GM12878 (cell line): ENCODE measurements at regions not wholly inside any gene's neighbourhood (a gene's known extent, or its start where the extent isn't known, plus 50 kb on each side); places are given as distances from the start of the nearest gene placed in this dataset.

Experiments
- ATAC-seq: fragments of 200-7000 bp; cut with Tn5 transposase; 3 replicates; pipeline ENCODE4 v1.9.1; 2020; ENCODE audit warnings: mild to moderate bottlenecking, moderate library complexity
- BruUV-seq: library from RNA; stranded (reverse); fragments of 400-500 nt; replicated peaks from 2 replicates; lab custom pipeline; 2021; lab: Mats Ljungman, UMichigan
- CTCF ChIA-PET: fragments of 300-600 bp; sonication (Branson Sonifier 250); formaldehyde crosslinking; extraction: SDS; loops from one replicate; lab custom pipeline; 2021; ENCODE audit warnings: inconsistent platforms; lab: Yijun Ruan, JAX
- POLR2A ChIA-PET: fragments of 350-600 bp; formaldehyde crosslinking; extraction: SDS; loops from one replicate; lab custom pipeline; 2021; ENCODE audit warnings: inconsistent platforms; lab: Charles Lee
- RAD21 ChIA-PET: fragments of 300-600 bp; sonication (Branson Sonifier 250); formaldehyde crosslinking; loops from one replicate; lab custom pipeline; 2023; ENCODE audit warnings: antibody characterized with exemption; ENCODE audit not compliant: unreplicated experiment; lab: Charles Lee
- SMC1A ChIA-PET: fragments of 300-600 bp; sonication (Branson Sonifier 250); formaldehyde crosslinking; loops from one replicate; lab custom pipeline; 2023; ENCODE audit not compliant: unreplicated experiment, uncharacterized antibody; lab: Charles Lee
- DNase-seq: peaks from one replicate; pipeline ENCODE4 v3.0.0-alpha.2; 2011; ENCODE audit warnings: low read depth, low spot score
- FAIRE-seq: peaks from 3 replicates; lab custom pipeline; 2011; peaks lifted over from hg19 to GRCh38; lab: Jason Lieb, UNC
- H2AFZ ChIP-seq: 2 replicates; pipeline ENCODE4 v1.6.0; 2011; ENCODE audit warnings: low read depth, low read length, control low read depth; ENCODE audit not compliant: control insufficient read depth
- H3K27ac ChIP-seq: 2 replicates; pipeline ENCODE4 v1.5.1; 2011; ENCODE audit warnings: control low read depth; ENCODE audit not compliant: control insufficient read depth, insufficient read depth
- H3K27me3 ChIP-seq, 2 experiments: replicated peaks in 1 of 2; 2 replicates each; pipeline versions ENCODE4 v1.6.0 to v1.6.1; 2011; ENCODE audit warnings: low read length in 1 of 2; ENCODE audit not compliant: control insufficient read depth in 2 of 2, insufficient read depth in 2 of 2
- H3K36me3 ChIP-seq, 2 experiments: 2 replicates each; pipeline ENCODE4 v1.5.1; 2011; ENCODE audit warnings: low read length in 1 of 2; ENCODE audit not compliant: control insufficient read depth in 2 of 2, insufficient read depth in 2 of 2
- H3K4me1 ChIP-seq: 2 replicates; pipeline ENCODE4 v1.6.1; 2011; ENCODE audit warnings: mild to moderate bottlenecking, low read length, moderate library complexity, mixed read lengths; ENCODE audit not compliant: control insufficient read depth, insufficient read depth
- H3K4me2 ChIP-seq: 2 replicates; pipeline ENCODE4 v1.6.0; 2011; ENCODE audit warnings: control low read depth; ENCODE audit not compliant: control insufficient read depth, insufficient read depth
- H3K4me3 ChIP-seq: fragments of 200-600 bp; sonication (generic); 2 replicates; pipeline ENCODE4 v1.5.1; 2016
- H3K79me2 ChIP-seq: 2 replicates; pipeline ENCODE4 v1.6.0; 2011; ENCODE audit warnings: low read length; ENCODE audit not compliant: control insufficient read depth, insufficient read depth
- H3K9ac ChIP-seq: 2 replicates; pipeline ENCODE4 v1.8.0; 2011; ENCODE audit warnings: low read length, control low read depth, mixed read lengths; ENCODE audit not compliant: control insufficient read depth, insufficient read depth
- H3K9me3 ChIP-seq: replicated peaks from 3 replicates; pipeline ENCODE4 v1.5.1; 2011; ENCODE audit warnings: mild to moderate bottlenecking, low read length; ENCODE audit not compliant: control insufficient read depth, insufficient read depth
- H4K20me1 ChIP-seq: 2 replicates; pipeline ENCODE4 v1.6.0; 2011; ENCODE audit not compliant: control insufficient read depth, insufficient read depth
- EED ChIP-seq: sonication (generic); IDR thresholded peaks from 2 replicates; pipeline ENCODE4 v1.6.1; 2016; ENCODE audit warnings: antibody characterized with exemption, low read depth
- JUND ChIP-seq: IDR thresholded peaks from 2 replicates; pipeline ENCODE4 v1.6.1; 2012; ENCODE audit warnings: low read depth, mild to moderate bottlenecking, low read length, improper control_type of control experiment, moderate library complexity
- PBX3 ChIP-seq: IDR thresholded peaks from 2 replicates; pipeline ENCODE4 v1.6.1; 2011; ENCODE audit warnings: mild to moderate bottlenecking, low read depth, low read length, moderate library complexity; ENCODE audit not compliant: insufficient replicate concordance
- PKNOX1 ChIP-seq: fragments of 450-650 bp; IDR thresholded peaks from 2 replicates; pipeline ENCODE4 v1.6.1; 2016; ENCODE audit warnings: mild to moderate bottlenecking
- POU2F2 ChIP-seq: IDR thresholded peaks from 3 replicates; pipeline ENCODE4 v1.6.1; 2011; ENCODE audit warnings: low read depth, mild to moderate bottlenecking, low read length, borderline replicate concordance
- RCOR1 ChIP-seq: conservative IDR thresholded peaks from 2 replicates; pipeline ENCODE4 v1.6.1; 2012; ENCODE audit warnings: low read depth, low read length, improper control_type of control experiment
- SMC3 ChIP-seq: IDR thresholded peaks from 2 replicates; pipeline ENCODE4 v1.6.1; 2011; ENCODE audit warnings: low read length, improper control_type of control experiment, borderline replicate concordance
- SP1 ChIP-seq: IDR thresholded peaks from one replicate; pipeline ENCODE4 v1.6.1; 2011; ENCODE audit warnings: low read depth, low read length
- SPI1 ChIP-seq: IDR thresholded peaks from 2 replicates; pipeline ENCODE4 v1.6.1; 2011; ENCODE audit warnings: low read depth, mild to moderate bottlenecking, low read length, moderate library complexity, borderline replicate concordance; ENCODE audit not compliant: insufficient read depth
- TCF12 ChIP-seq: IDR thresholded peaks from 2 replicates; pipeline ENCODE4 v1.6.1; 2011; ENCODE audit warnings: low read depth, mild to moderate bottlenecking, low read length
- USF1 ChIP-seq: IDR thresholded peaks from 2 replicates; pipeline ENCODE4 v1.6.1; 2011; ENCODE audit warnings: borderline replicate concordance, low read depth, mild to moderate bottlenecking, moderate library complexity, mixed read lengths, low read length; ENCODE audit not compliant: insufficient read depth; ENCODE audit errors: extremely low read length
- ZBED1 ChIP-seq: IDR thresholded peaks from 2 replicates; pipeline ENCODE4 v1.6.1; 2016; ENCODE audit warnings: borderline replicate concordance
- ZNF687 ChIP-seq: fragments of 450-650 bp; IDR thresholded peaks from 2 replicates; pipeline ENCODE4 v1.6.1; 2017; ENCODE audit warnings: mild to moderate bottlenecking, moderate library complexity
- WGBS: methylation state at CpG from one replicate; pipeline ENCODE4 v1.1.6; 2016; ENCODE audit warnings: low lambda C conversion rate; ENCODE audit not compliant: insufficient replicate concordance, insufficient coverage; ENCODE audit errors: missing lambda C conversion rate; 5-methylcytosine and 5-hydroxymethylcytosine counted together
- in situ Hi-C: fragments of 300-500 bp; cut with MboI; formaldehyde crosslinking; loops from 9 replicates; pipeline ENCODE4 v1.14.3; 2018; ENCODE audit warnings: mixed read lengths
- intact Hi-C: fragments of 100-400 bp; cut with micrococcal nuclease; formaldehyde crosslinking; loops from one replicate; pipeline ENCODE4 v1.14.2; 2022; ENCODE audit not compliant: unreplicated experiment

- Histone ChIP-seq H3K9ac (no peak overlapping the region), H3K27me3 (no peaks in the 10 kb centered on the region), H3K79me2 (no peaks in the 10 kb centered on the region), H3K36me3 (no peaks in the 10 kb centered on the region), H2AFZ (no peak overlapping the region), H3K4me3 (no peak overlapping the region), H4K20me1 (no peaks in the 10 kb centered on the region)
- WGBS: 9% methylated on average over 6 of the region's 6 CpGs
- intact Hi-C loops: no loop called here
- in situ Hi-C loops: no loop called here
- ChIA-PET SMC1A (no interaction called here), CTCF (no interaction called here)
- BruUV-seq: no TSS peak
- DNase-seq: no peak
- no peak for ATAC-seq
- FAIRE-seq: no peak
- TF ChIP-seq SMC3 (no peak), USF1 (no peak), PKNOX1 (no peak), PBX3 (no peak), TCF12 (no peak), SPI1 (no peak), RCOR1 (no peak), ZNF687 (no peak), POU2F2 (no peak), SP1 (no peak), EED (no peak), JUND (no peak), ZBED1 (no peak)
- TF ChIP-seq, all 136 proteins: peak for 0
- Histone ChIP-seq H3K9me3 (no peaks in the 10 kb centered on the region; the same call in 2 of the 3 replicates), H3K4me1 (no peaks in the 10 kb centered on the region), H3K27ac (no peak overlapping the region), H3K4me2 (no peak overlapping the region)
- POLR2A ChIA-PET: no interaction called here
- RAD21 ChIA-PET: no interaction called here
Measured at GRCh38 chr19:31126236-31126635, 223.0 kb downstream of the TSHZ3 start.
